HG03457 (cell line): ENCODE measurements at regions not wholly inside any gene's neighbourhood (a gene's known extent, or its start where the extent isn't known, plus 50 kb on each side); places are given as distances from the start of the nearest gene placed in this dataset.

Experiments
- ATAC-seq: cut with Tn5 transposase; IDR thresholded peaks from one replicate; pipeline ENCODE4 v1.9.1; 2021; ENCODE audit warnings: moderate number of reproducible peaks; ENCODE audit not compliant: unreplicated experiment

GRCh38 chr5:58040846-58041245 lies 419.0 kb downstream of the PLK2 start:
- ATAC-seq = no peak

DNA sequence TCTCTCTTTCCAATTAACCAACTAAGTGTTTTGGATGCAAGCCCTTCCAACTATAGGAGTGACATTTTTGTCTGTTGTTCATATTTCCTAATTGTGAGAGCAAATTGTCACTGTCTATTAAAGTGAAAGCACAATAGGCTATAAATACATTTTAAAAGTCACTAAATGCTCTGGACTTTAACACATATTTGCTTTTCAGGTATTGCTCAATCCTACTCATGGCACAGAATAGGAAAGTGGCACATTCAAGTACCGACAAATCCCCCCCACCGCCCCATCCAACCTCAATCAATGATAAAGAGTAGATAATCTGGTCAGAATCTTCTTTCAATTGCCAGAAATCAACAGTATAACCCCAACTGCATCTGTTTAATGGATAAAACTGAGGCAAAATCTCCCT lies 419.8 kb downstream of the PLK2 start:
- ATAC-seq = no peak

DNA sequence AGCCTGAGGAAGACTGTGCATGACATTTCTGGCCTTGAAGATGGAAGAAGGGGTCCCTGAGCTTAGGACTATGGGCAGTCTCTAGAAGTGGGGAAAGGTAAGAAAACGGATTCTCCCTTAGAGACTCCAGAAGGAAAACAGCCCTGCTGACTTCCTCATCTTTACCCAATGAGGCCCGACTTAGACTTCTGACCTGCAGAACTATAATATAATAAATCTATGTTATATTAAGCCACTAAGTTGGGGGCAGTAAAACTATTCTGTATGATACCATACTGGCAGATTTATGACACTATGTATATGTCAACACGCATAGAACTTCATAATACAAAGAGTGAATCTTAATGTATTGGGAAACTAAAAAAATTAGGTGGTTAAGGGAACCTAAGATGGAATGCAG lies 422.0 kb downstream of the PLK2 start:
- no peak for ATAC-seq

GRCh38 chr5:58025809-58026208 lies 434.1 kb downstream of the PLK2 start:
- ATAC-seq = no peak

- no peak for ATAC-seq
These were observed 435.7 kb downstream of the PLK2 start for GRCh38 chr5:58024151-58024550.

DNA sequence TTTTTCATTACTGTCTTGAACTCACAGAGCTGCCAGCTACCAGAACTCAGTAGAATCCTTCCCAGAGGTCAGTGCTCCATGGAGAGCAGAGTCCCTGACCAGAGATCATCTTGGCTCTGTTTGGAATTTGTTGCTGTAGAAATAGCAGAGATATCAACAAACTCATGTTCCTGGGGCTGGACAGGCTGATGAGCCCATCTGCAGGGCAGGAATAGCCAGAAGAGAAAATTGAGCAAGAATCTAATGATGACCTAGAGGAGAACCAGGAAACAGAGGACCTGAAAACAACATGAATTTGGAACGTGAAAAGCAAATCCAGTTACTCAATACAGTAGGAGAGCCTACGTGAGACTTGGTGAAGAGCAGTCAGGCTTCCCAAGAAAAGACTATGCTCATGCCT lies 437.8 kb downstream of the PLK2 start:
- ATAC-seq = no peak

DNA sequence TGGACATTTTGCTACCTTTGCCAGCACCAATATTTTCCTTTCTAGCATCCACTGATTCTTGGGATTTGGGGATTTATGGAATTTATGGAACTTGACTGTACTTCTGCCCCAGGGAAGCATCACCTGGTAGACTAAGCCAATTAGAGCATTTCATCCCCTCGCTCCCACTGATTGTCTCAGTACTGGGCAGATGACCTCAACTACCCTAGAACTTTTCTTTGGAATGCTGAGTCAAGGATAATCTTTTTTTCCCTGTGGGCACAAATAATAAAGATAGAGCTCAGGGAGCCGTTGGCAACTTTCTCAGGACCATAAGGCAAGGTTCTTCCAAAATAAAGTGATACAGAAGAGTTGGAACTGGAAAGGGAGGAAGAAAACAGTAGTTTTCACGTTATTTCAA lies 438.4 kb downstream of the PLK2 start:
- ATAC-seq = no peak

- no peak for ATAC-seq
These were observed 440.3 kb downstream of the PLK2 start for GRCh38 chr5:58019614-58020013.

DNA sequence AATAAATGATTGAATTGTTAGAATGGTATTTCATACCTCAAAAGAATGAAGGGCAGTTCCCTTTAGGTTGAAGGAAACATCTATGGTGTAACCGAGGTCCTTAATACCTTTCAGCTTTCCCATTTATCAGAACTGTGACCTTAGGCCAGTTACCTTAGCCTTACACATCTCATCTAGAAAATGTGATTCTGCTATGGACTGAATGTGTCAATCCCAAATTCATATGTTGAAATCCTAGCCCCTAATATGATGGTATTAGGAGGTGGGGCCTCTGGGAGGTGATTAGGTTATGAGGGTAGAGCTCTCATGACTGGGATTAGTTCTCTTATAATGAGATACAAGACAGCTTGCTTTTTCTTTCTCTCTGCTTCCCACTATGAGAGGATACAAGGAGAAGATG lies 441.9 kb downstream of the PLK2 start:
- ATAC-seq = no peak

DNA sequence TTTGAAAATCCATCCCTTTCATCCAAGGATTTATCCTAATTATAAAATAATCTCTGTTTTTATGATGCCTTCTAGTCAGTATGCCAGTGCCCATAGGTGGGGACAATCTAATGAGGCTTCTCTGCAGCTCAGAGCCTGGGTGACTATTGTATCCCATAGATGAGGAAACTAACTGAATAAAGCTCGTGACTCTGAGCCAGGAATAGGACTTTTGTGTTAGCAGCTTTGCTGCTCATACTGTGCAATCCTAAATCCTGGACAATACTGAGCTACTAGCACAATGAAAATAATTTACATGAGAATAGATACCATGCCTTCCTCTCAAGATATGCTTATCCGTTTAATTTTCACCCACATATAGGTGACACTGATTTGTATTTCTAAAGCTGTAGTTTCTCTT lies 443.0 kb downstream of the PLK2 start:
- ATAC-seq = no peak

DNA sequence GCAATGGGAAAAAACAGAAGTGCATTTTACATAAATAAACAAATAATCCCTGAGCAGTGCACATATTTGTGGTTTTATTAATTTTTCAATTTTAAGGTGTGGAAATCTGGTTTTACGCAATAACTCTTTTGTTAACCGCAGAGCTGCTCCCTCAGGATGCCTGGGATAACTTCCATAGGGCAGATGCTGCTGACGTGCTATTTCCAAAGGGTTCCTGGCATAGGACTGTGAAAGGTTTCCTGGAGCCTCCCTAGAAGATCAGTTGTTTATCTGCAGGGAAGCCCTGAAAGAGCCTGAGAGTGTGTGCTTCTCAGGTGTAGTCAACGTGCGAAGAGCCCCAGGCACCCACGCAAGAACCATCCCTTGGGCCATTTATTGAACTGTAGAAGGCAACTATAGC lies 443.5 kb downstream of the PLK2 start:
- ATAC-seq = no peak

GRCh38 chr5:58015175-58015574 lies 444.7 kb downstream of the PLK2 start:
- ATAC-seq = no peak

DNA sequence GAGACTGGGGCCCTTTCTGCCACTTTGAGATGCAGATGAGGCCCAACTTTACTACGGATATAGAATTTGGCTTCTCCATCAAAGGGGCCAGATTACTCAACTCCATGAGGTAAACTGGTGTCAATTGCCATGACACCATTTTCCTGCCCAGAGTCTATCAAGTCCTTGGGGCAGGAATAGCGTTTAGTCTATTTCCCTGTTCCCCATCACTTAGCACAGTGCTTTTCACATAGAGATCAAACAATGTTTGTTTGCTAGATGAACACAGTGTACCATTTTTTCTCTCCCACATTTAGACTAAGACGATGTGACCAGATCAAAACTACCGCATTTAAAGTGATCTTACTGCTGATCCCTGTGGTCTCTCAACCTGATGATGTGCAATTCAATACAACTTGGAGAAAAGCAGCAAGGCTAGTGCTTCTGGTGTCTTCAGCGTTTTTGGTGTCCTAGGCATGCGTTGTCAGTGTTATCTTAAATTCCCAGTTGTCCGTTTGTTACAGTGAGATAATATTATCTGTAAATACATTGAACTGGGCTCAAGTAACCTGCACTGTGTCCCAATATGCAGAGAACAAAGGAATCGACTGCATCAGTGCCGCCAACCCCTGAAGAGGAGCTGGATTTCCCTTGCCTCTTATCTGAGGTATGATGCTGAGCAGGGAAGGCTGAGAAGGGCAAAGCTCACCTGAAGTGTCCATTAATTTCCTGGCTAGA lies 446.2 kb downstream of the PLK2 start:
- ATAC-seq = no peak

- ATAC-seq = no peak
These were observed 447.0 kb downstream of the PLK2 start for GRCh38 chr5:58012801-58013315.

DNA sequence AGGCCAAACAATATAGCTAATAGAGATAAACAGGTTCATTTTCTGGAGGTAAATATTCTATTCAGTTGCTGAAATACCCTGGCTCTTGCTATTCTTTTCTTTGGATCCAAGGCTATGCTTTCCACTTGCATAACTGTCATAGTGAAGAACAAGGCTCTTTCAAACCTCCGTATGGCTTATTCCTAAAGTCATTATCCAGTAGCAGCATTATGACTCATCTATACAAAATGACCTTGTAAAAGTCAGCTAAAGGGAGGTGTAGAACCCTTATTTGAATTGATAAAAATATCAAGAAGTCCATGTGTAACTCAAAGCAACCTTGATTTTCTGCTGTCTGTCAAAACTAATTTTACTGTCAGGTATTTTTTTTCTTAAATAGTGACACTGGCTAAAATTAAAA lies 447.8 kb downstream of the PLK2 start:
- ATAC-seq = no peak

GRCh38 chr5:58011301-58011700 lies 448.6 kb downstream of the PLK2 start:
- no peak for ATAC-seq

- no peak for ATAC-seq
These were observed 450.1 kb downstream of the PLK2 start for GRCh38 chr5:58009754-58010153.

DNA sequence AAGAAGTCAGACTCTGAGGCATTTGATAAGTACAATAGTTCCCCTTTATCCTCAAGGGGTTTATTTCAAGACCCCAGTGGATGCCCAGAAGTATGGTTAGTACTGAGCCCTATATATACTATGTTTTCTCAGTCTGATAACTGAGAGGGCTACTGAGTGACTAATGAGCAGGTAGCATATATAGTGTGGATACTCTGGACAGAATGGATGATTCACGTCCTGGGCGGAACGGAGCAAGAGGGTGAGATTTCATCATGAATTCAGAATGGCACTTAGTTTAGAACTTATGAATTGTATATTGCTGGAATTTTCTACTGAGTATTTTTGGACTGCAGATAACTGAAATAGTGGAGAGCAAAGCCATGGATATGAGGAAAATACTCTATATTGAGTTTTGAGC lies 457.6 kb downstream of the PLK2 start:
- no peak for ATAC-seq

GRCh38 chr5:57993866-57994265 lies 466.0 kb downstream of the PLK2 start:
- no peak for ATAC-seq

GRCh38 chr5:57989378-57989777 lies 470.5 kb downstream of the PLK2 start:
- ATAC-seq = no peak

DNA sequence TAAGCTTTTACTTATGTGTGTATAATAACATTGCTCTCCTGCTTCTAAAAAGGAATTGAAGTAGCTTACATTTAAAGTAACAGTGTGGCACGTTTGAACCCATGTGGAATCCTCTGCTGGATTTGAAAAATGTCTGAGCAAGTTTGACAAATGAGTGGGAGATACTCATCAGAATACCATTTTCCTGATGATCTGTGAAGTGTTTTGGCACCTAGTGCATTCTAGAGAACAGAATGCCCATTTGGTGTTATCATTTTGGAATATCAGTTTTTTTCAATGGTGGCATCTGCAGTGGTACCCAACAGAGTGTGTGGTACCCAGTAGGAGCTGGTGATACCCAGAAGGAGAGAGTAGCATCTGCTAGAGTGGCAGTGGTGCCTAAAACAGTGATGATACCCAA lies 471.1 kb downstream of the PLK2 start:
- no peak for ATAC-seq

- ATAC-seq = no peak
These were observed 472.3 kb downstream of the PLK2 start for GRCh38 chr5:57987552-57987951.

DNA sequence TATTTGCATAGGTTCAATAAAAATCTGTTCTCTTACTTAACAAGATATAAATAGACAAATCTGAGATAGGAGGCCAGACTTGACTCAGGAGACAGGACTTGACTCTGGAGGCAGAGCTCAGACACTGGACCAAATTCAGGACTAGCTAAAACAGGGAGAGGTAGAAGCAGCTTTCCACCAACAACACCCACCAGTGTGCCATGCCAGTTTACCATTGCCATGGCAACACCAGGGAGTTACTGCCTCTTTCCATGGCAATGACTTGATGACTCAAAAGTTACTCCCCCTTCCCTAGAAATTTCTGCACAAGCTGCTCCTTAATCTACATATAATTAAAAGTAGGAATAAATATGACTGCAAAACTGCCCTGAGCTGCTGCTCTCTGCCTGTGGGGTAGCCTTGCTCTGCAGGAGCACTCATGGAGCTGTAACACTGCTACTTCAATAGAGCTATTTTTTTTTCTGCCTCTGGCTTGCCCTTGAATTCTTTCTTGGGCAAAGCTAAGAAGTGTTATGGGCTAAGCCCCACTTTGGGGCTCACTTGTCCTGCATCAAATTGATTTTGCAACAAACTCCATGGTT lies 473.0 kb downstream of the PLK2 start:
- no peak for ATAC-seq
